Mesendoderm (in vitro differentiated cells): ENCODE measurements at regions not wholly inside any gene's neighbourhood (a gene's known extent, or its start where the extent isn't known, plus 50 kb on each side); places are given as distances from the start of the nearest gene placed in this dataset.
A peak's percentile ranks its signal among the peaks of the same experiment; 100 is the strongest.

ENCODE experiments used
- DNase-seq: peaks from one replicate; pipeline ENCODE4 v3.0.0; 2013
- H2AK5ac ChIP-seq: 2 replicates; pipeline ENCODE4 v1.6.1; 2013; ENCODE audit warnings: low read length, inconsistent platforms
- H2BK120ac ChIP-seq: 2 replicates; pipeline ENCODE4 v1.6.1; 2013; ENCODE audit warnings: low read depth, mild to moderate bottlenecking, low read length, moderate library complexity, mixed read lengths
- H2BK15ac ChIP-seq: replicated peaks from 2 replicates; pipeline ENCODE4 v1.6.1; 2013; ENCODE audit warnings: low read depth, mild to moderate bottlenecking, moderate library complexity
- H2BK5ac ChIP-seq: 2 replicates; pipeline ENCODE4 v1.6.1; 2013; ENCODE audit warnings: low read length, inconsistent platforms
- H3K18ac ChIP-seq: 2 replicates; pipeline ENCODE4 v1.6.1; 2013; ENCODE audit warnings: mild to moderate bottlenecking, low read length, mixed read lengths
- H3K23ac ChIP-seq: one replicate; pipeline ENCODE4 v1.6.1; 2013; ENCODE audit warnings: low read length
- H3K27ac ChIP-seq: 2 replicates; pipeline ENCODE4 v1.5.1; 2013; ENCODE audit warnings: low read depth, mild to moderate bottlenecking, inconsistent platforms, low read length, moderate library complexity
- H3K27me3 ChIP-seq: 2 replicates; pipeline ENCODE4 v1.6.1; 2013; ENCODE audit warnings: low read length, control low read depth, mild to moderate bottlenecking, inconsistent platforms; ENCODE audit not compliant: insufficient read depth, poor library complexity
- H3K36me3 ChIP-seq: 2 replicates; pipeline ENCODE4 v1.6.1; 2013; ENCODE audit warnings: low read length, inconsistent platforms; ENCODE audit not compliant: control insufficient read depth, insufficient read depth
- H3K4ac ChIP-seq: one replicate; pipeline ENCODE4 v1.6.1; 2013; ENCODE audit warnings: low read depth, mild to moderate bottlenecking, low read length, moderate library complexity
- H3K4me1 ChIP-seq: 2 replicates; pipeline ENCODE4 v1.6.1; 2013; ENCODE audit warnings: low read depth, low read length, inconsistent platforms; ENCODE audit not compliant: control insufficient read depth
- H3K4me2 ChIP-seq: 2 replicates; pipeline ENCODE4 v1.6.1; 2013; ENCODE audit warnings: low read length
- H3K4me3 ChIP-seq: 2 replicates; pipeline ENCODE4 v1.5.1; 2013; ENCODE audit warnings: mild to moderate bottlenecking, low read length
- H3K56ac ChIP-seq: one replicate; pipeline ENCODE4 v1.6.1; 2013; ENCODE audit warnings: low read length
- H3K79me1 ChIP-seq: 2 replicates; pipeline ENCODE4 v1.6.1; 2013; ENCODE audit warnings: low read length, inconsistent platforms
- H3K79me2 ChIP-seq: 2 replicates; pipeline ENCODE4 v1.6.1; 2013; ENCODE audit warnings: mild to moderate bottlenecking, low read length; ENCODE audit not compliant: control insufficient read depth, insufficient read depth
- H3K9ac ChIP-seq: 2 replicates; pipeline ENCODE4 v1.6.1; 2013; ENCODE audit warnings: low read length, inconsistent platforms
- H4K5ac ChIP-seq: one replicate; pipeline ENCODE4 v1.6.1; 2013; ENCODE audit warnings: low read length
- H4K8ac ChIP-seq: one replicate; pipeline ENCODE4 v1.6.1; 2013; ENCODE audit warnings: low read depth, mild to moderate bottlenecking, control low read depth, low read length, moderate library complexity
- WGBS: extraction: QIAGEN DNeasy Blood & Tissue Kit; methylation state at CpG from one replicate; pipeline ENCODE4 v1.1.7; 2013; ENCODE audit warnings: low lambda C conversion rate, missing lambda C conversion rate; ENCODE audit not compliant: insufficient coverage; ENCODE audit errors: extremely low coverage; 5-methylcytosine and 5-hydroxymethylcytosine counted together

DNA sequence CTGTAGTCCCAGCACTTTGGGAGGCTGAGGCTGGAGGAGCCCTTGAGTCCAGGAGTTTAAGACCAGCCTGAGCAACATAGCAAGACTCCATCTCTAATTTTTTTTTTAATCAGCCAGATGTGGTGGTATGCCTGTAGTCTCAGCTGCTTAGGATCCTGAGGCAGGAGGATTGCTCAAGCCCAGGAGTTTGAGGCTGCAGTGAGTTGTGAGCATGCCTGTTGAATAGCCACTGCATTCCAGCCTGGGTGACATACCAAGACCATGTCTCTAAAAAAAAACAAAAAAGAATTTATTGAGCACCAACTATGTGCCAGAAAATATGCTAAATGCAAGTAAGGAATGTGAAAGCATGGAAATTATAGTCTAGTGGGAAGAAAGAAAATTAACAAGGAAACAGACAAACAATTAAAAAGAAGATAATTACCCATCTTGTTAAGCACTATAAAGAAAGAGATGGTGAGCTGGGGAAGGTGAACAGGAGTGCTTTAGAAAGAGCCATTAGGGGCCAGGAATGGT is 104.0 kb upstream of the ZNF678 start:
- H3K27ac ChIP-seq = no peak overlapping the region
- no peak overlapping the region for H2AK5ac ChIP-seq
- no peaks in the 10 kb centered on the region for H3K4me1 ChIP-seq
- no peak overlapping the region for H3K4me3 ChIP-seq
- H3K9ac ChIP-seq = no peak overlapping the region
- H3K27me3 ChIP-seq = no peaks in the 10 kb centered on the region
- no peak overlapping the region for H2BK5ac ChIP-seq
- H4K5ac ChIP-seq = no peak overlapping the region
- no peak overlapping the region for H4K8ac ChIP-seq
- H3K79me2 ChIP-seq = no peaks in the 10 kb centered on the region
- no peak overlapping the region for H3K18ac ChIP-seq
- DNase-seq = peak; percentile 25
- H3K4me2 ChIP-seq = no peak overlapping the region
- H3K56ac ChIP-seq = no peak overlapping the region
- no peak overlapping the region for H3K4ac ChIP-seq
- no peaks in the 10 kb centered on the region for H3K79me1 ChIP-seq
- H2BK120ac ChIP-seq = no peak overlapping the region
- no peaks in the 10 kb centered on the region for H3K36me3 ChIP-seq
- no peak overlapping the region for H2BK15ac ChIP-seq
- H3K23ac ChIP-seq = no peak overlapping the region

- WGBS = no CpG with 5 or more reads among the region's 4 CpGs
- DNase-seq = no peak
- H3K36me3 ChIP-seq = no peaks in the 10 kb centered on the region
- no peak overlapping the region for H2BK120ac ChIP-seq
- no peak overlapping the region for H3K4me2 ChIP-seq
- H3K4ac ChIP-seq = no peak overlapping the region
- H3K23ac ChIP-seq = no peak overlapping the region
- H2AK5ac ChIP-seq = no peak overlapping the region
- no peaks in the 10 kb centered on the region for H3K79me2 ChIP-seq
- H3K27ac ChIP-seq = no peak overlapping the region
- no peaks in the 10 kb centered on the region for H3K27me3 ChIP-seq
- no peak overlapping the region for H3K56ac ChIP-seq
- H2BK15ac ChIP-seq = no peak overlapping the region
- H3K4me3 ChIP-seq = no peak overlapping the region
- H4K8ac ChIP-seq = no peak overlapping the region
- H3K18ac ChIP-seq = no peak overlapping the region
- no peak overlapping the region for H3K9ac ChIP-seq
- H3K79me1 ChIP-seq = no peaks in the 10 kb centered on the region
- H3K4me1 ChIP-seq = no peaks in the 10 kb centered on the region
- H2BK5ac ChIP-seq = no peak overlapping the region
- no peak overlapping the region for H4K5ac ChIP-seq
These were observed 108.7 kb upstream of the ZNF678 start for GRCh38 chr1:227454686-227455085.

GRCh38 chr1:227453631-227454355 is 109.6 kb upstream of the ZNF678 start:
- WGBS = no CpG with 5 or more reads among the region's 9 CpGs
- Histone ChIP-seq H3K4ac (no peak overlapping the region), H3K4me1 (no peaks in the 10 kb centered on the region), H2AK5ac (no peak overlapping the region), H3K23ac (no peak overlapping the region), H3K79me2 (no peaks in the 10 kb centered on the region), H3K56ac (no peak overlapping the region), H3K18ac (no peak overlapping the region), H3K4me3 (no peak overlapping the region), H3K79me1 (no peaks in the 10 kb centered on the region), H3K27ac (no peak overlapping the region), H2BK5ac (no peak overlapping the region), H3K9ac (no peak overlapping the region), H4K5ac (no peak overlapping the region), H4K8ac (no peak overlapping the region), H3K36me3 (no peaks in the 10 kb centered on the region), H2BK120ac (no peak overlapping the region), H3K4me2 (no peak overlapping the region), H3K27me3 (no peaks in the 10 kb centered on the region), H2BK15ac (no peak overlapping the region)
- DNase-seq = no peak

DNA sequence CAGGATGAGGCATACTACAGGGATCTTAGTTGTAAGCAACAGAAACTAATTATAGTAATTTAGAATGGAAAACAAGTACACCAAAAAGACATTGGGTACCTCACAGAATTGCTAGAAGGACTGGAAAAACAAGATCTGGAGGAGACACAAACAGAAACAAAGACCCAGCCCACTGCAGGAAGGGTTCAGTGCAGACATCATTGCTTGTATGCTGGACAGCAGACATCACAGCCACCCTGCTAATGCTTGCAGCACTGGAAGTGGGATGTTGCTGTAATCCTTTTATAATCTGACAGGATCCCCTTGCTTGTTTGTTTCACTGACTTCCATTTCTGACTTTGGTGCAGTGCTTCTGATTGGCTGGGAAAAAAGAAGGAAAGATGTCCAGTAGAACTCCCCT is 111.4 kb upstream of the ZNF678 start:
- Histone ChIP-seq H4K8ac (no peak overlapping the region), H3K4ac (no peak overlapping the region), H2BK5ac (no peak overlapping the region), H3K27ac (no peak overlapping the region), H2BK120ac (no peak overlapping the region), H3K9ac (no peak overlapping the region), H2AK5ac (no peak overlapping the region), H3K18ac (no peak overlapping the region), H3K79me2 (no peaks in the 10 kb centered on the region), H3K4me1 (no peaks in the 10 kb centered on the region), H3K56ac (no peak overlapping the region), H4K5ac (no peak overlapping the region), H3K27me3 (no peaks in the 10 kb centered on the region), H3K79me1 (no peaks in the 10 kb centered on the region), H3K36me3 (no peaks in the 10 kb centered on the region), H3K4me2 (no peak overlapping the region), H3K23ac (no peak overlapping the region), H2BK15ac (no peak overlapping the region), H3K4me3 (no peak overlapping the region)
- no peak for DNase-seq

DNA sequence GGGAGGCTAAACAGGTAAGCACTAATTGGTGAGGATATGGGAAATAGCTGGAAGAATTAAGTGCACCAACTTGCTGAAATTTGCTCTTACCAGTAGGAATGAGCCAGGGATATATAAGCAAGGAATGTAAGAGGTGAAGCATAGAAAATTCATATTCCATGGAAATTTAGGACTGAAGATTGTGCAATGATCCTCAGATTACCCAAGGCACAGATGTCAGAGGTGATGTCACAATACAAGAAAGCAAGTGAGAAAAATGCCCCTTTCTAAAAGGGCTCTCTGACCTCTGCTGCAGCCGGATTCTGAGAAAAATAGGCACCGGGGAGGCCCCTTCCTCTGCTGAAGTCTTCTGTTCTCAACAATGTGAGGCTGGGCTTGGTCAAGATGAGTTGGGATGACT is 112.3 kb upstream of the ZNF678 start:
- no peak overlapping the region for H2AK5ac ChIP-seq
- no peaks in the 10 kb centered on the region for H3K4me1 ChIP-seq
- H3K4ac ChIP-seq = no peak overlapping the region
- no peak overlapping the region for H2BK120ac ChIP-seq
- no peak overlapping the region for H3K18ac ChIP-seq
- no peak overlapping the region for H4K5ac ChIP-seq
- H3K9ac ChIP-seq = no peak overlapping the region
- H3K36me3 ChIP-seq = no peaks in the 10 kb centered on the region
- no peak overlapping the region for H3K27ac ChIP-seq
- H3K27me3 ChIP-seq = no peaks in the 10 kb centered on the region
- no peak overlapping the region for H3K23ac ChIP-seq
- no peak overlapping the region for H2BK15ac ChIP-seq
- WGBS = no CpG with 5 or more reads among the region's 2 CpGs
- H3K79me1 ChIP-seq = no peaks in the 10 kb centered on the region
- H3K56ac ChIP-seq = no peak overlapping the region
- H4K8ac ChIP-seq = no peak overlapping the region
- no peak for DNase-seq
- no peak overlapping the region for H3K4me2 ChIP-seq
- H3K4me3 ChIP-seq = no peak overlapping the region
- H2BK5ac ChIP-seq = no peak overlapping the region
- H3K79me2 ChIP-seq = no peaks in the 10 kb centered on the region

DNA sequence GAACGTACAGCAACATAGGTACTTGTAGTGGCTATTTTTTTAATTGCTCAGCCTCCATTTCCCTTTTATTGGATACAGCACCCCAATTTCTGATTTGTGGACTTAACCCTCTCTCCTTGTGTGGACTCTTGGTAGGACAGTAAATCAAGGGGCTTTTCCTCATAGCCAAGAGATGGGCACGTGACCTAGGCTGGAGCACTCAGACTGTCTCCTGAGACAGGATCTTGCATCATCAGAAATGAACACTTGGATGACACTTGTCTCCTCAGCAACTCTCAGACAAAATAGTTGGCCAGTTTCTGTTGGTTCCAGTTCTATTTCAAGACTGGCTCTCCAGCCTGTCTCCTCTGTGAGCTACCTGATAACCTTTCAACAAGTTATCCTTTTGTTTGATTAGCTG is 112.9 kb upstream of the ZNF678 start:
- no peaks in the 10 kb centered on the region for H3K36me3 ChIP-seq
- no peak overlapping the region for H3K4me3 ChIP-seq

More for the DNA sequence above, 112.9 kb upstream of the ZNF678 start:
- no peak overlapping the region for H4K8ac ChIP-seq
- no peak overlapping the region for H3K4me2 ChIP-seq
- H3K18ac ChIP-seq = no peak overlapping the region
- no peak overlapping the region for H3K4ac ChIP-seq
- no peaks in the 10 kb centered on the region for H3K27me3 ChIP-seq
- H2BK5ac ChIP-seq = no peak overlapping the region
- H3K79me2 ChIP-seq = no peaks in the 10 kb centered on the region
- no peak for DNase-seq
- H3K56ac ChIP-seq = no peak overlapping the region
- no peak overlapping the region for H3K27ac ChIP-seq
- no peak overlapping the region for H2BK120ac ChIP-seq
- no peaks in the 10 kb centered on the region for H3K4me1 ChIP-seq
- no peak overlapping the region for H3K9ac ChIP-seq
- WGBS = no CpG with 5 or more reads among the region's 2 CpGs
- H3K79me1 ChIP-seq = no peaks in the 10 kb centered on the region
- no peak overlapping the region for H4K5ac ChIP-seq
- no peak overlapping the region for H2AK5ac ChIP-seq
- H3K23ac ChIP-seq = no peak overlapping the region
- H2BK15ac ChIP-seq = no peak overlapping the region
